Upper lobe of left lung (tissue), 4 donors: ENCODE measurements at regions not wholly inside any gene's neighbourhood (a gene's known extent, or its start where the extent isn't known, plus 50 kb on each side); places are given as distances from the start of the nearest gene placed in this dataset.

Experiments
- CTCF ChIP-seq, 6 experiments: fragments of 450-650 bp in 4 of 6; fragments of 200-600 bp in 2 of 6; sonication (generic) in 2 of 6; IDR thresholded peaks; one replicate each; pipeline ENCODE4 v1.5.1; 2016 to 2019; ENCODE audit warnings: antibody characterized with exemption in 6 of 6
- EP300 ChIP-seq, 4 donors: sonication (generic); formaldehyde crosslinking; IDR thresholded peaks; one replicate each; pipeline ENCODE4 v1.5.1; 2017; ENCODE audit warnings: antibody characterized with exemption in 4 of 4, control low read depth in 2 of 4
- POLR2A ChIP-seq, 4 donors: fragments of 450-650 bp; IDR thresholded peaks; one replicate each; pipeline ENCODE4 v1.5.1; 2016 to 2017; ENCODE audit warnings: antibody characterized with exemption in 4 of 4, mild to moderate bottlenecking in 2 of 4
- POLR2AphosphoS5 ChIP-seq, 2 donors: sonication (generic); formaldehyde crosslinking; IDR thresholded peaks; one replicate each; pipeline ENCODE4 v1.5.1; 2017; ENCODE audit warnings: antibody characterized with exemption in 2 of 2

GRCh38 chr6:167565884-167566599 lies 241.2 kb downstream of the TTLL2 start:
- TF ChIP-seq CTCF (IDR thresholded peaks at IDR 0.05): no peak
- peak; percentile 44 to 80 for TF ChIP-seq POLR2AphosphoS5 (IDR thresholded peaks at IDR 0.05)
- TF ChIP-seq EP300 (IDR thresholded peaks at IDR 0.05): peak in 2 of 4 donors; percentile 79 to 89
- TF ChIP-seq POLR2A (IDR thresholded peaks at IDR 0.05): no peak
